ENCODE measurements at regions not wholly inside any gene's neighbourhood (a gene's known extent, or its start where the extent isn't known, plus 50 kb on each side); places are given as distances from the start of the nearest gene placed in this dataset.

DNA sequence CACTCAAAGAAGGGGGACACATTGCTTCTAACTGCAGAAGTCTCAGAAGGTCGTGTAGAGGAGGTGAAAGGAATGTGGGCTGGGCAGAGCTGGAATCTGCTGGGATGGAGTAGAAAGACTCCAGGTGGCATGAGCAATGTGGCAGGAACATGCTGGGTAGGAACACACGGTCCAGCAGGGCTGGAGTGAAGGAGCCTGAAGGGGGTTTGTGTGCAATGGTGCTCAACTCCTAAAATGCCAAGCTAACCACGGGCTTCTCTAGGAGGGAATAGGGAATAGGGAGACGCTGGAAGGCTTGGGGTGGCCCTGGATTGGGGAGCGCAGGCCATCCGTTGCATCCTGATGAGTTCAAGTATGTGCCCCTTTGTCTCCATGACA is 253.8 kb downstream of the FAM43A start:
- TF ChIP-seq, protein P1, sequence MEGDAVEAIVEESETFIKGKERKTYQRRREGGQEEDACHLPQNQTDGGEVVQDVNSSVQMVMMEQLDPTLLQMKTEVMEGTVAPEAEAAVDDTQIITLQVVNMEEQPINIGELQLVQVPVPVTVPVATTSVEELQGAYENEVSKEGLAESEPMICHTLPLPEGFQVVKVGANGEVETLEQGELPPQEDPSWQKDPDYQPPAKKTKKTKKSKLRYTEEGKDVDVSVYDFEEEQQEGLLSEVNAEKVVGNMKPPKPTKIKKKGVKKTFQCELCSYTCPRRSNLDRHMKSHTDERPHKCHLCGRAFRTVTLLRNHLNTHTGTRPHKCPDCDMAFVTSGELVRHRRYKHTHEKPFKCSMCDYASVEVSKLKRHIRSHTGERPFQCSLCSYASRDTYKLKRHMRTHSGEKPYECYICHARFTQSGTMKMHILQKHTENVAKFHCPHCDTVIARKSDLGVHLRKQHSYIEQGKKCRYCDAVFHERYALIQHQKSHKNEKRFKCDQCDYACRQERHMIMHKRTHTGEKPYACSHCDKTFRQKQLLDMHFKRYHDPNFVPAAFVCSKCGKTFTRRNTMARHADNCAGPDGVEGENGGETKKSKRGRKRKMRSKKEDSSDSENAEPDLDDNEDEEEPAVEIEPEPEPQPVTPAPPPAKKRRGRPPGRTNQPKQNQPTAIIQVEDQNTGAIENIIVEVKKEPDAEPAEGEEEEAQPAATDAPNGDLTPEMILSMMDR (IDR thresholded peaks at IDR 0.05; ENCODE audit: insufficient read depth, low read length, poor library complexity, severe bottlenecking) = no peak
- no peak for TF ChIP-seq EZH2phosphoT487 (conservative IDR thresholded peaks at IDR 0.05; ENCODE audit: low read length)

All from SU-DHL-6 (cell line).